LNCaP clone FGC (cell line): ENCODE measurements at regions not wholly inside any gene's neighbourhood (a gene's known extent, or its start where the extent isn't known, plus 50 kb on each side); places are given as distances from the start of the nearest gene placed in this dataset.

Experiments used
- DNase-seq: peaks from one replicate; pipeline ENCODE4 v3.0.0-alpha.2; 2011; ENCODE audit warnings: low read depth
- H3K4me3 ChIP-seq: 2 replicates; pipeline ENCODE4 v1.5.1; 2011; ENCODE audit warnings: mild to moderate bottlenecking, low read depth, low read length, control low read depth
- TF ChIP-seq, protein P1 (sequence below): IDR thresholded peaks from 2 replicates; pipeline ENCODE4 v1.5.1; 2012; ENCODE audit warnings: mild to moderate bottlenecking; ENCODE audit not compliant: control insufficient read depth, insufficient read depth; ENCODE audit errors: extremely low read depth

- H3K4me3 ChIP-seq: no peak overlapping the region
- TF ChIP-seq, protein P1, sequence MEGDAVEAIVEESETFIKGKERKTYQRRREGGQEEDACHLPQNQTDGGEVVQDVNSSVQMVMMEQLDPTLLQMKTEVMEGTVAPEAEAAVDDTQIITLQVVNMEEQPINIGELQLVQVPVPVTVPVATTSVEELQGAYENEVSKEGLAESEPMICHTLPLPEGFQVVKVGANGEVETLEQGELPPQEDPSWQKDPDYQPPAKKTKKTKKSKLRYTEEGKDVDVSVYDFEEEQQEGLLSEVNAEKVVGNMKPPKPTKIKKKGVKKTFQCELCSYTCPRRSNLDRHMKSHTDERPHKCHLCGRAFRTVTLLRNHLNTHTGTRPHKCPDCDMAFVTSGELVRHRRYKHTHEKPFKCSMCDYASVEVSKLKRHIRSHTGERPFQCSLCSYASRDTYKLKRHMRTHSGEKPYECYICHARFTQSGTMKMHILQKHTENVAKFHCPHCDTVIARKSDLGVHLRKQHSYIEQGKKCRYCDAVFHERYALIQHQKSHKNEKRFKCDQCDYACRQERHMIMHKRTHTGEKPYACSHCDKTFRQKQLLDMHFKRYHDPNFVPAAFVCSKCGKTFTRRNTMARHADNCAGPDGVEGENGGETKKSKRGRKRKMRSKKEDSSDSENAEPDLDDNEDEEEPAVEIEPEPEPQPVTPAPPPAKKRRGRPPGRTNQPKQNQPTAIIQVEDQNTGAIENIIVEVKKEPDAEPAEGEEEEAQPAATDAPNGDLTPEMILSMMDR: no peak
- no peak for DNase-seq
These were observed 106.9 kb downstream of the C9orf50 start for GRCh38 chr9:129513856-129514496.

GRCh38 chr9:129513282-129513681 lies 107.6 kb downstream of the C9orf50 start:
- TF ChIP-seq, protein P1: no peak
- H3K4me3 ChIP-seq: no peak overlapping the region
- no peak for DNase-seq

DNA sequence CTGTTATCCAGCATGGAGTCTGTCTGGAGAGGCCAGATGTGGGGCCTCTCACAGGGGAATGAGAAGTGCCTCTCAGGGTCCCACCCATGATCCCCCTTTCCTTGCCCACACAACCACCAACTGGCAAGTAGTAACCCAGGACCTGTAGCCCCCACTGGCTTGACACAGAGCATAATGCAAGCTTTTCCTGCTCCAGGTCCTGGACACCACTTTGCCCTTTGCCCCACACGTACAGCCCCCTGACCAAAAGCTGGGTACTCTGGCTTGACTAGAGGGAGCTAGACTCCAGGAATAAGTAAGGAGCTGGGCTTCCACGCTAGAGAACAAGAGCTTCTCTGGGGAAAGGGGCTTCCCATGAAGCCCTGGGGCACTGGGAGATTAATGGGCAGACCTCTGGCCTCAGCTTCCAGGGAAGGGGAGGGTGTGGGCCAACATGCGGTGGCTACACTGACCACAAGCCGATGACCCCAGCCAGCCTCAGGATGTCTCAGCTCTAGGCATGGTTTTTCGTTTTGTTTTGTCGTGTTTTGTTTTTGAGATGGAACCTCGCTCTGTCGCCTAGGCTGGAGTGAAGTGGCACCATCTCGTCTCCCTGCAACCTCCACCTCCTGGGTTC lies 109.5 kb downstream of the C9orf50 start:
- TF ChIP-seq, protein P1: no peak
- no peak overlapping the region for H3K4me3 ChIP-seq
- DNase-seq: no peak

DNA sequence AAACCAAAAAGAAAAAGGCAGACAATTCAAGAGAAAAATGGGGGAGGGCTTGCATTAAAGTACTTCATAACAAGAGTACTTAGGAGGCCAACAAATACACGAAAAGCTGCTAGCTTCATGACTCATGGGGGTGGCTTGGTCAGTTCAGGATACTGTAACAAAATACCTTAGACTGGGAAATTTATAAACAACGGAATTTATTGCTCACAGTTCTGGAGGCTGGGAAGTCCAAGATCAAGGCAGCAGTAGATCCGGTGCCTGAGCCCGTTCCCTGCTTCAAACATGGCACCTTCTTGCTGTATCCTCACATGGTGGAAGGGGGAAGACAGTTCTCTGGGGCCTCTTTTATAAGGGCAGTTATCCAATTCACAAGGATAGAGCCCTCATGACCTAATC lies 111.4 kb downstream of the C9orf50 start:
- no peak overlapping the region for H3K4me3 ChIP-seq
- no peak for DNase-seq
- TF ChIP-seq, protein P1: no peak

DNA sequence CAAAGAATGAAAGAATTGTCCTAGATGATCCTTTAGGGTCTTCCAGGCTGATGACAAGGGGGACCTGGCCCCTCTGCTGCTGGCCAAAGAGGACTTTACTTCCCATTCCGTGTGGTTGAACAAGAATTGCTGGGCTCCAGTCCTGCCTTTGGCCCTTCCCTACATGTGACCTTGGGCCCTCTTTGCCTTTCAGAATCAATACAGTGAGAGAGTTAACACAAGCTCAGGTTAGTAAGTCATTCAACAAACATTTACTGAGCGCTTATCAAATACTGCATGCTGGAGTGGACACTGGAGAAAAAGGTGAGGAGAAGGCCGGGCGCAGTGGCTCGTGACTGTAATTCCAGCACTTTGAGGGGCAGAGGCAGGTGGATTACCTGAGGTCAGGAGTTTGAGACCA lies 113.1 kb downstream of the C9orf50 start:
- DNase-seq: no peak
- no peak overlapping the region for H3K4me3 ChIP-seq
- TF ChIP-seq, protein P1: no peak

- H3K4me3 ChIP-seq: no peak overlapping the region
- TF ChIP-seq, protein P1: no peak
These were observed 114.0 kb downstream of the C9orf50 start for GRCh38 chr9:129506892-129507291.

GRCh38 chr9:129506041-129506440 lies 114.9 kb downstream of the C9orf50 start:
- no peak overlapping the region for H3K4me3 ChIP-seq
- DNase-seq: no peak
- TF ChIP-seq, protein P1: no peak

More at GRCh38 chr9:129506892-129507291, 114.0 kb downstream of the C9orf50 start:
- DNase-seq: no peak
